ENCODE measurements at regions not wholly inside any gene's neighbourhood (a gene's known extent, or its start where the extent isn't known, plus 50 kb on each side); places are given as distances from the start of the nearest gene placed in this dataset.

GRCh38 chr5:163815240-163815791 is 309.9 kb downstream of the MAT2B start:
- Histone ChIP-seq H3K27me3 (ENCODE audit: control insufficient read depth, insufficient read depth, low read length) (no peaks in the 10 kb centered on the region), H3K9me3 (ENCODE audit: control insufficient read depth, low read depth, low read length) (no peaks in the 10 kb centered on the region), H3K4me1 (ENCODE audit: control insufficient read depth, insufficient read depth, low read length) (no peaks in the 10 kb centered on the region), H3K4me3 (ENCODE audit: low read length) (no peak overlapping the region), H3K36me3 (ENCODE audit: control insufficient read depth, insufficient read depth, low read length) (no peaks in the 10 kb centered on the region), H3K27ac (ENCODE audit: low read length) (no peak overlapping the region)
- no peak for DNase-seq

DNA sequence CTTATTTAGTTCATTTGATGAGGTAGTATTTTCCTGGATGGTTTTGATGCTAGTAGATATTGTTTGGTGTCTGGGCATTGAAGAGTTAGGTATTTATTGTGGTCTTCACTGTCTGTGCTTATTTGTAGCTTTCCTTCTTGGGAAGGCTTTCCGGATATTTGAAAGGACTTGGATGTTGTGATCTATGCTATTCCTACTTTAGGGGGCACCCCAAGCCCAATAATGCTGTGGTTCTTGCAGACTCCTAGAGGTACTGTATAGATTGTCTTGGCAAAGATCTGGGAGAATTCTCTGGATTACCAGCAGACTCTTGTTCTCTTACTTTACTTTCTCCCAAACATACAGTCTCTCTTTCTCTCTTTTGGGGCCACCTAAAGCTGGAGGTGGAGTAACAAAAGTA is 315.7 kb downstream of the MAT2B start:
- no CpG with 5 or more reads among the region's 1 CpG for WGBS (ENCODE audit: insufficient coverage, low lambda C conversion rate)

DNA sequence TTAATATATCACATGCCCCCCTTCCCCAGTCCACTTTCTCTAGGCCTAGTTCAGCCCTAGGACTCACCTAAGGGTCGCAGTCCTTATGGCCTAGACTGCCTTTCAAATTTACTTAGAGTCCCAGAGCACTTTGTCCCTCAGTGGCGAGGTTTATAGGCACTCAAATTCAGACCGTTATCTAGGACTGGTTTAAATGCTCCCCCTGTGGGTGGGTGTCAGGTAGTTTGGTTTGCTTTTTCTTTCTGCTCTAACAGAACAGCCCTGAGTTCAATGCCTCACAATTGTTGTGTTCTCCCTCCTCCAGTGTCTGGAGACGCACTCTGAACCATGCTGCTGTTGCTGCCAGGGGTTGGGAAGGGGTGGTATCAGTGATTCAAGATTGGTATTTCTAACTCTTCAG is 317.1 kb downstream of the MAT2B start:
- no CpG with 5 or more reads among the region's 4 CpGs for WGBS (ENCODE audit: insufficient coverage, low lambda C conversion rate)
- no peaks in the 10 kb centered on the region for H3K27me3 ChIP-seq (ENCODE audit: control insufficient read depth, insufficient read depth, low read length)

More for the DNA sequence above, 315.7 kb downstream of the MAT2B start:
- Histone ChIP-seq H3K27me3 (ENCODE audit: control insufficient read depth, insufficient read depth, low read length) (no peaks in the 10 kb centered on the region), H3K4me3 (ENCODE audit: low read length) (no peak overlapping the region), H3K4me1 (ENCODE audit: control insufficient read depth, insufficient read depth, low read length) (no peaks in the 10 kb centered on the region), H3K9me3 (ENCODE audit: control insufficient read depth, low read depth, low read length) (no peaks in the 10 kb centered on the region), H3K27ac (ENCODE audit: low read length) (no peak overlapping the region), H3K36me3 (ENCODE audit: control insufficient read depth, insufficient read depth, low read length) (no peaks in the 10 kb centered on the region)
- DNase-seq = no peak

DNA sequence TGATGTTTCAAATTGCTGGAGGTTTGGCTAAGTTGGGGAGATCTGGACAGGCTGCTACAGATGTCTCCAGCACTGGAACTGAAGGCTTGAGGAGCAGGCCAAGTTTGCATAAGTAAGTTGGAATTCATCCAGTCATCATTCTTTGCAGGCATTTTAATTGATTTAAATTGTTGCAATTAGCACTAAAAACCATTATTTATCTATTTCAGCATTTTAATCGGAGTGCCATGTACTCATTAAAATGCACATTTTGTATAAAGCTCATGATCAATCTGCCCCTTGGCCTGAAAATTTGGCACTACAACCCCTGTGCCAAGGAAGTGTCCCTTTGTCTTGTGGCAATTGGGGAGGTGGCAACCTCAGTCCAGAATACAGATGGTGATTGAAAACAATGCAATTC is 320.2 kb downstream of the MAT2B start:
- no peaks in the 10 kb centered on the region for H3K36me3 ChIP-seq (ENCODE audit: control insufficient read depth, insufficient read depth, low read length)
- H3K4me1 ChIP-seq (ENCODE audit: control insufficient read depth, insufficient read depth, low read length) = no peaks in the 10 kb centered on the region
- no CpG with 5 or more reads among the region's 1 CpG for WGBS (ENCODE audit: insufficient coverage, low lambda C conversion rate)
- H3K27ac ChIP-seq (ENCODE audit: low read length) = no peak overlapping the region
- DNase-seq = no peak
- H3K27me3 ChIP-seq (ENCODE audit: control insufficient read depth, insufficient read depth, low read length) = no peaks in the 10 kb centered on the region
- H3K9me3 ChIP-seq (ENCODE audit: control insufficient read depth, low read depth, low read length) = no peaks in the 10 kb centered on the region
- H3K4me3 ChIP-seq (ENCODE audit: low read length) = no peak overlapping the region

More for the DNA sequence above, 317.1 kb downstream of the MAT2B start:
- no peaks in the 10 kb centered on the region for H3K9me3 ChIP-seq (ENCODE audit: control insufficient read depth, low read depth, low read length)
- no peaks in the 10 kb centered on the region for H3K36me3 ChIP-seq (ENCODE audit: control insufficient read depth, insufficient read depth, low read length)
- no peak overlapping the region for H3K4me3 ChIP-seq (ENCODE audit: low read length)
- H3K4me1 ChIP-seq (ENCODE audit: control insufficient read depth, insufficient read depth, low read length) = no peaks in the 10 kb centered on the region
- no peak for DNase-seq
- H3K27ac ChIP-seq (ENCODE audit: low read length) = no peak overlapping the region

GRCh38 chr5:163826201-163826600 is 320.8 kb downstream of the MAT2B start:
- Histone ChIP-seq H3K36me3 (ENCODE audit: control insufficient read depth, insufficient read depth, low read length) (no peaks in the 10 kb centered on the region), H3K4me1 (ENCODE audit: control insufficient read depth, insufficient read depth, low read length) (no peaks in the 10 kb centered on the region), H3K9me3 (ENCODE audit: control insufficient read depth, low read depth, low read length) (no peaks in the 10 kb centered on the region), H3K27ac (ENCODE audit: low read length) (no peak overlapping the region), H3K4me3 (ENCODE audit: low read length) (no peak overlapping the region), H3K27me3 (ENCODE audit: control insufficient read depth, insufficient read depth, low read length) (no peaks in the 10 kb centered on the region)
- DNase-seq = no peak
- 88% methylated on average over 3 of the region's 3 CpGs for WGBS (ENCODE audit: insufficient coverage, low lambda C conversion rate)

DNA sequence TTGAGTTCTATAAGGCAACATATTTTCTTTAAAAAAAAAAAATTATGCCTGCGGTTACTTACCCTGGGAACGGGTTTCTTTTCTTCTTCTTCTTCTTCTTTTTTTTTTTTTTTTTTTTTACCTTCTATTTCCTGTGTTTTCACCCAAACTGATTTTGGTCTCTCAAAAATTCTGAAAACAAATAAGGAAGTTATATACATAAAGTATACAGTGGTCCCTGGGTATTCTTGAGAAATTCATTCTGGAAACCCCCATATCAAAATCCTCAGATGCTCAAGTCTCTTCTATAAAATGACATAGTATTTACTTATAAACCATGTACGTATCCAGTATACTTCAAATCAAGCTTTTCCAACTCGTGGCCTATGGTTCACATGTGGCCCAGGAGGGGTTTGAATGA is 326.7 kb downstream of the MAT2B start:
- Histone ChIP-seq H3K36me3 (ENCODE audit: control insufficient read depth, insufficient read depth, low read length) (no peaks in the 10 kb centered on the region), H3K27me3 (ENCODE audit: control insufficient read depth, insufficient read depth, low read length) (no peaks in the 10 kb centered on the region), H3K27ac (ENCODE audit: low read length) (no peak overlapping the region), H3K4me3 (ENCODE audit: low read length) (no peak overlapping the region), H3K9me3 (ENCODE audit: control insufficient read depth, low read depth, low read length) (no peaks in the 10 kb centered on the region), H3K4me1 (ENCODE audit: control insufficient read depth, insufficient read depth, low read length) (no peaks in the 10 kb centered on the region)
- no peak for DNase-seq
- 92% methylated on average over 4 of the region's 4 CpGs for WGBS (ENCODE audit: insufficient coverage, low lambda C conversion rate)

DNA sequence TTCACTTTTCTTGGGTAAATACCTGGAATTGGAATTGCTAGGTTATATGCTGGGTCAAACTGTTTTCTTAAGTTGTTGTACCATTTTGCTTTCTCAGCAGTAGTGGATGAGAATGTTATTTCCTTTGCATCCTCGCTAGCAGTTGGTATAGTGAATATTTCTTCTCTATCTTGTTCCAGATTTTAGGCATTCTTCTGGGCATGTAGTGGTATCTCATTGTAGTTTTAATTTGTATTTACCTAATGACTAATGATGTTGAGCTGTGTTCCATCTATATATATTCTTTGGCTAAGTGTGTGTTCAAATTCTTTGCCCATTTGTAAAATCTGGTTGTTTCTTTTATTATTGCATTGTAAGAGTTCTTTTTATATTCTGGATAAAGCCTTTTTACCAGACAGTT is 333.3 kb downstream of the MAT2B start:
- Histone ChIP-seq H3K36me3 (ENCODE audit: control insufficient read depth, insufficient read depth, low read length) (no peaks in the 10 kb centered on the region), H3K4me3 (ENCODE audit: low read length) (no peak overlapping the region), H3K4me1 (ENCODE audit: control insufficient read depth, insufficient read depth, low read length) (no peaks in the 10 kb centered on the region), H3K9me3 (ENCODE audit: control insufficient read depth, low read depth, low read length) (no peaks in the 10 kb centered on the region), H3K27me3 (ENCODE audit: control insufficient read depth, insufficient read depth, low read length) (no peaks in the 10 kb centered on the region), H3K27ac (ENCODE audit: low read length) (no peak overlapping the region)
- no CpG with 5 or more reads among the region's 1 CpG for WGBS (ENCODE audit: insufficient coverage, low lambda C conversion rate)
- no peak for DNase-seq

GRCh38 chr5:163846512-163846911 is 341.1 kb downstream of the MAT2B start:
- no peak overlapping the region for H3K4me3 ChIP-seq (ENCODE audit: low read length)
- no peaks in the 10 kb centered on the region for H3K27me3 ChIP-seq (ENCODE audit: control insufficient read depth, insufficient read depth, low read length)
- no peak overlapping the region for H3K27ac ChIP-seq (ENCODE audit: low read length)
- H3K36me3 ChIP-seq (ENCODE audit: control insufficient read depth, insufficient read depth, low read length) = no peaks in the 10 kb centered on the region
- H3K4me1 ChIP-seq (ENCODE audit: control insufficient read depth, insufficient read depth, low read length) = no peaks in the 10 kb centered on the region
- 0% methylated on average over 1 of the region's 1 CpG for WGBS (ENCODE audit: insufficient coverage, low lambda C conversion rate)
- no peak for DNase-seq
- H3K9me3 ChIP-seq (ENCODE audit: control insufficient read depth, low read depth, low read length) = no peaks in the 10 kb centered on the region

GRCh38 chr5:163855754-163856153 is 350.3 kb downstream of the MAT2B start:
- no CpG with 5 or more reads among the region's 1 CpG for WGBS (ENCODE audit: insufficient coverage, low lambda C conversion rate)
- Histone ChIP-seq H3K9me3 (ENCODE audit: control insufficient read depth, low read depth, low read length) (no peaks in the 10 kb centered on the region), H3K27me3 (ENCODE audit: control insufficient read depth, insufficient read depth, low read length) (no peaks in the 10 kb centered on the region), H3K27ac (ENCODE audit: low read length) (no peak overlapping the region), H3K4me1 (ENCODE audit: control insufficient read depth, insufficient read depth, low read length) (no peaks in the 10 kb centered on the region), H3K36me3 (ENCODE audit: control insufficient read depth, insufficient read depth, low read length) (no peaks in the 10 kb centered on the region), H3K4me3 (ENCODE audit: low read length) (no peak overlapping the region)
- no peak for DNase-seq

- Histone ChIP-seq H3K4me3 (ENCODE audit: low read length) (no peak overlapping the region), H3K4me1 (ENCODE audit: control insufficient read depth, insufficient read depth, low read length) (no peaks in the 10 kb centered on the region), H3K27ac (ENCODE audit: low read length) (no peak overlapping the region), H3K36me3 (ENCODE audit: control insufficient read depth, insufficient read depth, low read length) (no peaks in the 10 kb centered on the region), H3K9me3 (ENCODE audit: control insufficient read depth, low read depth, low read length) (no peaks in the 10 kb centered on the region), H3K27me3 (ENCODE audit: control insufficient read depth, insufficient read depth, low read length) (no peaks in the 10 kb centered on the region)
- WGBS (ENCODE audit: insufficient coverage, low lambda C conversion rate) = 100% methylated on average over 1 of the region's 3 CpGs
- DNase-seq = no peak
Observed at GRCh38 chr5:163861670-163862069, 356.3 kb downstream of the MAT2B start.

GRCh38 chr5:163867324-163867723 is 361.9 kb downstream of the MAT2B start:
- H3K4me1 ChIP-seq (ENCODE audit: control insufficient read depth, insufficient read depth, low read length) = no peaks in the 10 kb centered on the region
- H3K27ac ChIP-seq (ENCODE audit: low read length) = no peak overlapping the region
- H3K9me3 ChIP-seq (ENCODE audit: control insufficient read depth, low read depth, low read length) = no peaks in the 10 kb centered on the region
- H3K36me3 ChIP-seq (ENCODE audit: control insufficient read depth, insufficient read depth, low read length) = no peaks in the 10 kb centered on the region
- no peak for DNase-seq
- WGBS (ENCODE audit: insufficient coverage, low lambda C conversion rate) = no CpG with 5 or more reads among the region's 2 CpGs
- H3K27me3 ChIP-seq (ENCODE audit: control insufficient read depth, insufficient read depth, low read length) = no peaks in the 10 kb centered on the region
- no peak overlapping the region for H3K4me3 ChIP-seq (ENCODE audit: low read length)
